ENCODE measurements at regions not wholly inside any gene's neighbourhood (a gene's known extent, or its start where the extent isn't known, plus 50 kb on each side); places are given as distances from the start of the nearest gene placed in this dataset.

GRCh38 chr4:89545315-89545714 is 237.7 kb upstream of the GPRIN3 start:
- DNase-seq (ENCODE audit: extremely low spot score, unreplicated experiment) = no peak
- Mint-ChIP-seq H3K27ac (ENCODE audit: unreplicated experiment) (no peak overlapping the region), H3K27me3 (ENCODE audit: unreplicated experiment) (peaks cover 3% of the 10 kb centered on the region), H3K36me3 (ENCODE audit: unreplicated experiment) (no peaks in the 10 kb centered on the region), H3K4me3 (ENCODE audit: unreplicated experiment) (no peak overlapping the region), H3K4me1 (ENCODE audit: unreplicated experiment) (no peaks in the 10 kb centered on the region), H3K9me3 (ENCODE audit: unreplicated experiment) (peaks cover 22% of the 10 kb centered on the region)
- TF ChIP-seq CTCF (IDR thresholded peaks at IDR 0.05) = no peak

GRCh38 chr4:89541998-89542397 is 234.4 kb upstream of the GPRIN3 start:
- Mint-ChIP-seq H3K27ac (ENCODE audit: unreplicated experiment) (no peak overlapping the region), H3K9me3 (ENCODE audit: unreplicated experiment) (peaks cover 22% of the 10 kb centered on the region), H3K4me3 (ENCODE audit: unreplicated experiment) (no peak overlapping the region), H3K4me1 (ENCODE audit: unreplicated experiment) (no peaks in the 10 kb centered on the region), H3K36me3 (ENCODE audit: unreplicated experiment) (no peaks in the 10 kb centered on the region), H3K27me3 (ENCODE audit: unreplicated experiment) (no peaks in the 10 kb centered on the region)
- no peak for TF ChIP-seq CTCF (IDR thresholded peaks at IDR 0.05)
- no peak for DNase-seq (ENCODE audit: extremely low spot score, unreplicated experiment)

GRCh38 chr4:89539797-89540711 is 232.5 kb upstream of the GPRIN3 start:
- TF ChIP-seq CTCF (IDR thresholded peaks at IDR 0.05) = no peak
- H3K27ac Mint-ChIP-seq (ENCODE audit: unreplicated experiment) = no peak overlapping the region
- no peaks in the 10 kb centered on the region for H3K27me3 Mint-ChIP-seq (ENCODE audit: unreplicated experiment)
- no peak overlapping the region for H3K4me3 Mint-ChIP-seq (ENCODE audit: unreplicated experiment)
- H3K9me3 Mint-ChIP-seq (ENCODE audit: unreplicated experiment) = peaks cover 13% of the 10 kb centered on the region
- DNase-seq (ENCODE audit: extremely low spot score, unreplicated experiment) = no peak
- no peaks in the 10 kb centered on the region for H3K36me3 Mint-ChIP-seq (ENCODE audit: unreplicated experiment)
- no peaks in the 10 kb centered on the region for H3K4me1 Mint-ChIP-seq (ENCODE audit: unreplicated experiment)

GRCh38 chr4:89539374-89539773 is 231.8 kb upstream of the GPRIN3 start:
- H3K27ac Mint-ChIP-seq (ENCODE audit: unreplicated experiment) = no peak overlapping the region

More at GRCh38 chr4:89539374-89539773, 231.8 kb upstream of the GPRIN3 start:
- no peaks in the 10 kb centered on the region for H3K36me3 Mint-ChIP-seq (ENCODE audit: unreplicated experiment)
- no peaks in the 10 kb centered on the region for H3K4me1 Mint-ChIP-seq (ENCODE audit: unreplicated experiment)
- H3K4me3 Mint-ChIP-seq (ENCODE audit: unreplicated experiment) = no peak overlapping the region
- H3K9me3 Mint-ChIP-seq (ENCODE audit: unreplicated experiment) = peaks cover 10% of the 10 kb centered on the region
- H3K27me3 Mint-ChIP-seq (ENCODE audit: unreplicated experiment) = no peaks in the 10 kb centered on the region
- DNase-seq (ENCODE audit: extremely low spot score, unreplicated experiment) = no peak
- no peak for TF ChIP-seq CTCF (IDR thresholded peaks at IDR 0.05)

Measured in osteocyte (in vitro differentiated cells).